Hematopoietic multipotent progenitor cell treated with erythropoietin and hydrocortisone succinate and interleukin-3 and kit ligand, for 15 days (in vitro differentiated cells): ENCODE measurements at regions not wholly inside any gene's neighbourhood (a gene's known extent, or its start where the extent isn't known, plus 50 kb on each side); places are given as distances from the start of the nearest gene placed in this dataset.
"Not testable (repeated sequence)": the region's sequence is repeated elsewhere in the genome, so short reads cannot be mapped to it uniquely, and the experiment has no call there.

Experiments used
- DNase-seq: peaks from one replicate; pipeline ENCODE4 v3.0.0-alpha.2; 2015; ENCODE audit warnings: low spot score

- no peak for DNase-seq
Observed at GRCh38 chr13:22839603-22840530, 340.9 kb upstream of the SGCG start.

DNA sequence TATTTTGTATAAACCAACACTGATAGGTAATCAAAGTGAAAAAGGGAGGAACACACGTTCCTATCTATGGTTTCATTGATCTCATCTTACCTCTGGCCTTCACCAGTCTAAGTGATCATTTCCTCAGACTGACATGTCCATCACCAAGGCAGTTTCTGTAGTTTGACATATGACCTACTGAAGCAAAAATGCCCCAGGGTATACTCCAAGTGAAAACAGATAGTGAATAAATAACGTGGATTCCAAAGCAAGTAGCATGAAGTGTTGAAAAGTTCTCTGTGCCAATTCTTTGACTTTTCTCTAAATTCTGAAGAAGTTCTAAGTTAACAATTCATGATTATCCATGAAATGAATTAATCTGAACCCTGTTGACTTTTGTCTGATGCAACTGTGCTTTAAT lies 334.2 kb upstream of the SGCG start:
- no peak for DNase-seq

DNA sequence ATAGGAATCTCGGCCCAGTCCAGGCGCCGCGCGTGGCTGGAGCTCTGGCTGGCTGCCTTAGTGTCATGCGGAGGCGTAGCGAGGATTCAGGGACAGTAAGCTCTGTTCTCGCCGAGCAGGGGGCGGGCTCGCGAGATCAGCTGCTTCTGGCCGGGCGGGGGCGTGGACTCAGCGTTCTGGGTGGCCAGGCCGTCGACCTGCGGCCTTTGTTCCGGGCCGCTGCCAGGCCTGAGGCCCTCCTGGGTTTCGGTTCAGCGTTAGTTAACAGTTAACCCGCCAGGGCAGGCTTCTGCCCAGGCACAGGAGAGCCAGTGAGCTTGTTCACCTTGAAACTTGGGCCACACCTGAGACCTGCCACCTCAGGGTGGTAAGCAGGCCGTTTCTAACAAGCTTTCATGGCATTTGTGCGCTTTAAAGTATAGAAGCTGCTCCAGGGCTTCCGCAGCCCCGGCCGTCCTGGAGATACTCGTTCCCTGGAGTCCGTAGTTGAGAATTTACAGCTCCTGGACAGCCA lies 332.2 kb upstream of the SGCG start:
- no peak for DNase-seq

- DNase-seq = no peak
Observed at GRCh38 chr13:22855926-22856325, 324.9 kb upstream of the SGCG start.

DNA sequence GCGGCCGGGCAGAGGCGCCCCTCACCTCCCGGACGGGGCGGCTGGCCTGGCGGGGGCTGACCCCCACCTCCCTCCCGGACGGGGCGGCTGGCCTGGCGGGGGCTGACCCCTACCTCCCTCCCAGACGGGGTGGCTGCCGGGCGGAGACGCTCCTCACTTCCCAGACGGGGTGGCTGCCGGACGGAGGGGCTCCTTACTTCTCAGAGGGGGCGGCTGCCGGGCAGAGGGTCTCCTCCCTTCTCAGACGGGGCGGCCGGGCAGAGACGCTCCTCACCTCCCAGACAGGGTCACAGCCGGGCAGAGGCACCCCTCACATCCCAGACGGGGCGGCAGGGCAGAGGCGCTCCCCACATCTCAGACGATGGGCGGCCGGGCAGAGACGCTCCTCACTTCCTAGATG lies 321.8 kb upstream of the SGCG start:
- DNase-seq = not testable (repeated sequence)

DNA sequence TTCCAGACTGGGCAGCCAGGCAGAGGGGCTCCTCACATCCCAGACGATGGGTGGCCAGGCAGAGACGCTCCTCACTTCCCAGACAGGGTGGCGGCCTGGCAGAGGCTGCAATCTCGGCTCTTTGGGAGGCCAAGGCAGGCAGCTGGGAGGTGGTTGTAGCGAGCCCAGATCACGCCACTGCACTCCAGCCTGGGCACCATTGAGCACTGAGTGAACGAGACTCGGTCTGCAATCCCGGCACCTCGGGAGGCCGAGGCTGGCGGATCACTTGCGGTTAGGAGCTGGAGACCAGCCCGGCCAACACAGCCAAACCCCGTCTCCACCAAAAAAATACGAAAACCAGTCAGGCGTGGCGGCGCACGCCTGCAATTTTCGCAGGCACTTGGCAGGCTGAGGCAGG lies 321.4 kb upstream of the SGCG start:
- not testable (repeated sequence) for DNase-seq

GRCh38 chr13:22861958-22862466 lies 318.8 kb upstream of the SGCG start:
- DNase-seq = no peak

- DNase-seq = no peak
Observed at GRCh38 chr13:22862478-22862877, 318.3 kb upstream of the SGCG start.

- no peak for DNase-seq
Observed at GRCh38 chr13:22866221-22866620, 314.6 kb upstream of the SGCG start.

GRCh38 chr13:22871231-22871630 lies 309.5 kb upstream of the SGCG start:
- DNase-seq = no peak

- DNase-seq = no peak
Observed at GRCh38 chr13:22874839-22875238, 305.9 kb upstream of the SGCG start.

- no peak for DNase-seq
Observed at GRCh38 chr13:22877421-22877820, 303.4 kb upstream of the SGCG start.

GRCh38 chr13:22880741-22881720 lies 299.7 kb upstream of the SGCG start:
- no peak for DNase-seq

GRCh38 chr13:22881721-22882608 lies 298.8 kb upstream of the SGCG start:
- DNase-seq = not testable (repeated sequence)

DNA sequence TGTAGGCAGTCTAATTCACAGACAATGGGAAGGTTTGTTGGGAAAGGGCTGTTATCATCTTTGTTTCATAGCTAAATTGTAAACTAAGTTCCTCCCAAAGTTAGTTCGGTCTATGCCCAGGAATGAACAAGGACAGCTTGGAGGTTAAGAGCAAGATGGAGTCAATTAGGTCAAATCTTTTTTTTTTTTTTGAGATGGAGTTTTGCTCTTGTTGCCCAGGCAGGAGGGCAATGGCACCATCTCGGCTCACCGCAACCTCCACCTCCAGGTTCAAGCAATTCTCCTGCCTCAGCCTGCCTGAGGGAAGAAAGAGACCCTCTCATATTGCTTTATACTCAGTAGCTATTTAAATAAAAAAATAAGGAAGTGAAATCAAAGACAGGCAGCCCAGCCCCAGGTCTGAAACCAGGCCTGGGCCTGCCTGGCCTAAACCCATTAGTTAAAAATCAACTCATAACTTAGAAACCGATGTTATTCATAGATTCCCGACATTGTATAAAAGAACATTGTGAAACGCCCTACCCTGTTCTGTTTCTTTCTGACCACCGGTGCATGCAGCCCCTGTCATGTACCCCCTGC lies 297.4 kb upstream of the SGCG start:
- no peak for DNase-seq

GRCh38 chr13:22883956-22884355 lies 296.8 kb upstream of the SGCG start:
- no peak for DNase-seq

GRCh38 chr13:22886061-22886460 lies 294.7 kb upstream of the SGCG start:
- not testable (repeated sequence) for DNase-seq

GRCh38 chr13:22889376-22889775 lies 291.4 kb upstream of the SGCG start:
- DNase-seq = not testable (repeated sequence)

- no peak for DNase-seq
Observed at GRCh38 chr13:22893204-22893603, 287.6 kb upstream of the SGCG start.

GRCh38 chr13:22893777-22894176 lies 287.0 kb upstream of the SGCG start:
- no peak for DNase-seq
